Fibroblast of the aortic adventitia (primary cell): ENCODE measurements at regions not wholly inside any gene's neighbourhood (a gene's known extent, or its start where the extent isn't known, plus 50 kb on each side); places are given as distances from the start of the nearest gene placed in this dataset.

Source experiments
- DNase-seq: peaks from one replicate; pipeline ENCODE4 v3.0.0-alpha.2; 2010; ENCODE audit warnings: low read depth
- H3K4me3 ChIP-seq: 2 replicates; pipeline ENCODE4 v1.5.1; 2011; ENCODE audit warnings: low read depth, mild to moderate bottlenecking, control low read depth, low read length, moderate library complexity
- TF ChIP-seq, protein P1 (sequence below): IDR thresholded peaks from 2 replicates; pipeline ENCODE4 v1.5.1; 2011; ENCODE audit warnings: mild to moderate bottlenecking, low read length, control low read depth, inconsistent platforms; ENCODE audit not compliant: insufficient read depth

DNA sequence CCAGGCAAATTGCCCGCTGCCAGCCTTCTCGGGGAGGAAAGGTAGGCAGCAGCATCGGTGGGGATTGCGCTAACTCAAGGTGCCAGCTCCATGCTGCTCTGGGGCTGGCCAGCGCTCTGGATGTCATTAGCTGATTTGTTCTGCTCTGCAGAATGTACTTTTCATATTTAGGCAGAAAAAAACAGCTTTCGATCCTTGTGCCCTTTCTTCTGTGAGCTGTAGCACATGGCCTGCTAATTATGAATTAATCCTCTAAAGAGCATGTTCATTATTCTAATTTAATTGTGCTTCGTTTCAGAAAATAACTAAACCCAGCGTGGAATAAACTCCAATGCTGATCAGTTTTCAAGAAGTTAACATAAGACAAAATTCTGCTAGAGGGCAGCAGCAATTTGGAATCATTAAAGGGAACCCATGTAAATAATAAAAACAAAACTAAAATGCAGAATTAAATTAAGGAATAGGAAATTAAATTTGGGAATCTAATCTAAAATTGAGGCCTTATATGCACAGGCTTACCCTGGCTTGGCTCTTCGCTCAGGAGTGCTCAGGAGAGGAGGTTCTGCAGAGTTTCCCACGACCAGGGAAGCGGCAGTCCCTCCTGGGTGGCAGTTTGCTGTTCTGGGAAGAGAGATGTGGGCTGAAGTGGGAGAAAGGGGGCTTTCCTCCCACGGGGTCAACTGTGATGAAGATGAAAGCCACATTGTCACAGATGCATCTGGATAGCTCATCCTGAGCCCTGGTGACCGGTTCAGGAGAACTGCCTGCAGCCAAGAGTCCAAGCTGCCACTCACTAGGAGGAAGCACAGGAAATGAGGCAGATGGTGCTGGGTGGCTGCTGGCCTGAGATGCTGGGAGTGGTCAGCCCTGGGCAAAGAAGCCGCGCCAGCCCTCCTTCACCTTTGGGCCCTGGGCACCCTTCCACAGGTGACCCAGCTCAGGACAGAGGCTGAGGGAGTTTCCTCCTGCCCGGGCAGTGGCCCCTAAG lies 93.2 kb upstream of the PKDCC start:
- TF ChIP-seq, protein P1, sequence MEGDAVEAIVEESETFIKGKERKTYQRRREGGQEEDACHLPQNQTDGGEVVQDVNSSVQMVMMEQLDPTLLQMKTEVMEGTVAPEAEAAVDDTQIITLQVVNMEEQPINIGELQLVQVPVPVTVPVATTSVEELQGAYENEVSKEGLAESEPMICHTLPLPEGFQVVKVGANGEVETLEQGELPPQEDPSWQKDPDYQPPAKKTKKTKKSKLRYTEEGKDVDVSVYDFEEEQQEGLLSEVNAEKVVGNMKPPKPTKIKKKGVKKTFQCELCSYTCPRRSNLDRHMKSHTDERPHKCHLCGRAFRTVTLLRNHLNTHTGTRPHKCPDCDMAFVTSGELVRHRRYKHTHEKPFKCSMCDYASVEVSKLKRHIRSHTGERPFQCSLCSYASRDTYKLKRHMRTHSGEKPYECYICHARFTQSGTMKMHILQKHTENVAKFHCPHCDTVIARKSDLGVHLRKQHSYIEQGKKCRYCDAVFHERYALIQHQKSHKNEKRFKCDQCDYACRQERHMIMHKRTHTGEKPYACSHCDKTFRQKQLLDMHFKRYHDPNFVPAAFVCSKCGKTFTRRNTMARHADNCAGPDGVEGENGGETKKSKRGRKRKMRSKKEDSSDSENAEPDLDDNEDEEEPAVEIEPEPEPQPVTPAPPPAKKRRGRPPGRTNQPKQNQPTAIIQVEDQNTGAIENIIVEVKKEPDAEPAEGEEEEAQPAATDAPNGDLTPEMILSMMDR: no peak
- H3K4me3 ChIP-seq: no peak overlapping the region
- no peak for DNase-seq

DNA sequence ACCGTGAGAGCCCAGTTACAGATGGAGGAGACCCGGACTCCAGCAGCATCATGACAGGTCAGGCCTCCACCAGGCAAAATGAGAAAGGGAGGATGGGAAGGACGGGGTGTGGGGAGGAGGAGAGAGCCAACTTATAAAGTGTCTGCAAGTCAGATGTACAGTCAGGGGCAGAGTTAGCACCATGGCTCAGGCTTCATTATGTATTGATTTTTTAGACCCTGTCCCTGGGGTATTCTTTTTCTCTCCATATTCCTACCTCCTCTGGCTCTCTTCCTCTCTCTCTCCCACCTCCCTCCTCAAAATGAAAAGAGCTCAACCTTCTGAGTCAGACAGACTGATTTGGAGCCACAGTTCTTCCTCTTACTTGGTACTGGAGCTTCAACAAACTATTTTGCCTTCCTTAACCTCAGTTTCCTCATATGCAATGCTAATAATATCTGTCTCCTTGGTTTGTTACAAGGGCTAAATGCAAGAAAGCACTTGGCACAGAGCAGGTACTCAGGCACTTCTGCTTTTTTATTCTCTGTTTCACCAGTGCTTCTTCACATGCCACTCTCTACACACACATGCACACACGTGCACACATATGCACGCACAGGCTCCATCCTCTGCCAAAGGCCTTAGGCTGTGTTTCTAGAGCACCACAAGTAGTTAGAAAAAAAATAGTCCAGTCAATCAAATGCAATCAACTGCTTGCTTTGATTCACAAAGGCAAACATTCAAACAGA lies 92.3 kb upstream of the PKDCC start:
- TF ChIP-seq, protein P1: no peak
- DNase-seq: no peak
- H3K4me3 ChIP-seq: no peak overlapping the region

DNA sequence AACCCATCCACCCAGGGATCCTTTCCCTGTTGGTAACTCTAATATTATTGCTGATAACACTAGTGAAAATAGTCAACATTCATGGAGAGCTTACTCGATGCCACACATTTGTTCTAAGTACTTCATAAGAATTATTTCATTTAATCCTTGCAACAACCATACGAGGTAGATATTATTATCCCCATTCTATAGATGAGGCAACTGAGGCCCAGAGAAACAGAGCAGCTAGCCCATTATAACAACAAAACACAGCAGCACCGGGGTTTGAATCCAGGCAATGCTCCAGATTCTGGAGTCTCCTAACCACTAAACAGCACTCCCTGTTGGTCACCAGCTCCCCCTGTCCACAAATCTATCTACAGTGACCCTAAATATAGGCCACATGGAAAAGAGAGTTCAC lies 90.4 kb upstream of the PKDCC start:
- TF ChIP-seq, protein P1: no peak
- no peak overlapping the region for H3K4me3 ChIP-seq
- DNase-seq: no peak

DNA sequence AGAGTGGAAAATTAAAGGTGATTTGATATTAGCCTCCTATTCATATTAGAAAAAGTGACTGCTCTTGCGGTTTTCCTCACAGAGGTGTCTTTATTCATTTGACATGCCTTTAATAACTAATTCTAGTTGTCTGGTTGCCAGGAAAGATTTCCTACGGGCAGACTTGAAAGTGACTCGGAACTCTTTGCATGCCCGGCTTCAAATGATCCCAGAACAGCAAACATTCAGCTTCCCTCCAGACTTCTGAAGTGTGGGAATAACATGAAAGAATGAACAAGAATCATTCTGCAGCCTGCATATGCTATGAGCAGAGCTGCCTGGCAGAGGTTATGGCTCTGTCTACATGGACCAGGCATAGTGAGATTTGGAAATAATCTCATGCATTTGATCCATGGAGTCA lies 89.6 kb upstream of the PKDCC start:
- TF ChIP-seq, protein P1: no peak
- H3K4me3 ChIP-seq: no peak overlapping the region
- no peak for DNase-seq

DNA sequence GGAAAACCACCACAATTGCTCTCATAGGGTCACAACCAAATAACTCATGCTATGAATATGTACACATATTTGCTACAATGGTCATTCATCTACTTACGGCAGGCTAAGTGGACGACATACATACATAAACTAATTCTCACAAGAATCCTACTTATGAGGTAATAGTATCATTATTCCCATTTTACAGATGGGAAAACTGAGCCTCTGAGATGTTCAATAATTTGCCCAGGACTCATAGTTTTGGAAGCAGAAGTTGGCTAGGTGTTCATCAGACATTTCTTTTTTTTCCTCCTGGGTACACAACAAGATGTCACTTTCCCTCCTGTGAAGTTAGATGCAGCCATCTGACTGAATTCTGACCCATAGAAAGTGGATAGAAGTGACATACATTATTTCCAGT lies 89.0 kb upstream of the PKDCC start:
- TF ChIP-seq, protein P1: no peak
- H3K4me3 ChIP-seq: no peak overlapping the region
- DNase-seq: no peak

DNA sequence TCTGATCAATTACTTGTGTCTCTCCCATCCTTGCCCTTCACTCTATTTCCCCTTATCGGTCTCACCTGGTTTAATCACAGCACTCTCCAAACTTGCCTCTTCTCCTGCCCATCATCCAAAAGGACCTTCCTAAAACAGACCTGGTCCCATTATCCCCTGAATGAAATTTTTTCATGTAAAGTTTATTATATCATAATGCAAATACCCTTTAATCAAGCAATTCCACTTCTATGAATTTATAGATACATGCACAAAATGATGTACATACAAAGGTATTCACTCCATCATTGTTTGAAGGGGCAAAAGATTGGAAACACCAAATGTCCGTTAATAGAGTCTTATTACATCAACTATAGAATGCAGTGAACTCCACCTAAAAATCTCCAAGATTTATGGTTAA lies 88.1 kb upstream of the PKDCC start:
- no peak for DNase-seq
- H3K4me3 ChIP-seq: no peak overlapping the region
- TF ChIP-seq, protein P1: no peak
